Skin epidermis (tissue), 12 donors: ENCODE measurements at regions not wholly inside any gene's neighbourhood (a gene's known extent, or its start where the extent isn't known, plus 50 kb on each side); places are given as distances from the start of the nearest gene placed in this dataset.

Experiments used
- H3K27ac ChIP-seq, 21 experiments: fragments of 200-600 bp; sonication (generic) in 11 of 21; one replicate each; pipeline ENCODE4 v1.5.0; 2020; ENCODE audit warnings: mild to moderate bottlenecking in 3 of 21, inconsistent platforms in 2 of 21, moderate library complexity in 2 of 21
- H3K4me3 ChIP-seq, 7 experiments: fragments of 200-600 bp; sonication (generic) in 2 of 7; one replicate each; pipeline ENCODE4 v1.5.0; 2020; ENCODE audit warnings: inconsistent platforms in 2 of 7, mild to moderate bottlenecking in 2 of 7, moderate library complexity in 1 of 7

GRCh38 chr5:43769571-43770355, 166.8 kb downstream of the NNT start:
- H3K27ac ChIP-seq, result peak overlapping the region in 3 of 21 experiments; percentile 11 to 59 (median 51)
- no peak overlapping the region for H3K4me3 ChIP-seq
